HUES6 (cell line): ENCODE measurements at regions not wholly inside any gene's neighbourhood (a gene's known extent, or its start where the extent isn't known, plus 50 kb on each side); places are given as distances from the start of the nearest gene placed in this dataset.

Experiments
- H3K27ac ChIP-seq: 2 replicates; pipeline ENCODE4 v1.7.0; 2013; ENCODE audit warnings: low read depth, mild to moderate bottlenecking, low read length, inconsistent platforms
- H3K27me3 ChIP-seq: 2 replicates; pipeline ENCODE4 v1.6.1; 2013; ENCODE audit warnings: low read length; ENCODE audit not compliant: control insufficient read depth, insufficient read depth
- H3K36me3 ChIP-seq: 2 replicates; pipeline ENCODE4 v1.6.1; 2013; ENCODE audit warnings: low read length; ENCODE audit not compliant: control insufficient read depth, insufficient read depth
- H3K4me1 ChIP-seq: 2 replicates; pipeline ENCODE4 v1.6.1; 2013; ENCODE audit warnings: low read length; ENCODE audit not compliant: control insufficient read depth, insufficient read depth
- H3K4me3 ChIP-seq: 2 replicates; pipeline ENCODE4 v1.5.1; 2013; ENCODE audit warnings: low read depth, low read length
- H3K9ac ChIP-seq: one replicate; pipeline ENCODE4 v1.6.1; 2013; ENCODE audit warnings: mild to moderate bottlenecking, low read length
- H3K9me3 ChIP-seq: 2 replicates; pipeline ENCODE4 v1.6.1; 2013; ENCODE audit warnings: low read depth, low read length; ENCODE audit not compliant: control insufficient read depth, insufficient read depth

DNA sequence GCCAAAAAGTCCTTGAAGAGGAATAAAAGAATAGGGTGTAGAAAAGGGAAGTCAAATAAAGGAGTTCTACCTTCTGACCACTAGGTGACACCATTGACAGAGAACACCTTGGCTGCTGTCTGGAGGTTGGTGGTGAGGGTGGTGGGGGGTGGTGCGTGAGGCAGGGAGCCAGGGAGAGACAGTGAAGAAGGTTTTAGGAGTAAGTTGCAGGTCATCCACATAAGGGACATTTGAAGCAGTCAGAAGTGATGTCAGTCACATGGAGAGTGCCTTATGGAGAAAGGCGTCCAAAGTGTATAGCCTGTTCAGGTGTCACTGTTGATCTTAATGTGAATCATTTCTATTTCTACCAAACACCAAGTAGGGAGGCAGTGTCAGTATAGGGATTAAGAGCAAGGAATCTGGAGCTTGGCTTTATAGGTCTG lies 279.3 kb upstream of the DDHD1 start:
- no peak overlapping the region for H3K9ac ChIP-seq
- H3K27me3 ChIP-seq: no peaks in the 10 kb centered on the region
- H3K4me3 ChIP-seq: no peak overlapping the region
- peaks cover 4% of the 10 kb centered on the region; the same call in 1 of the 2 replicates for H3K4me1 ChIP-seq
- no peak overlapping the region for H3K27ac ChIP-seq
- no peaks in the 10 kb centered on the region for H3K36me3 ChIP-seq
- H3K9me3 ChIP-seq: peaks cover 4% of the 10 kb centered on the region; the same call in 1 of the 2 replicates

- no peaks in the 10 kb centered on the region for H3K27me3 ChIP-seq
- no peak overlapping the region for H3K4me3 ChIP-seq
- peaks cover 4% of the 10 kb centered on the region; the same call in 1 of the 2 replicates for H3K4me1 ChIP-seq
- H3K36me3 ChIP-seq: no peaks in the 10 kb centered on the region
- H3K27ac ChIP-seq: no peak overlapping the region
- H3K9me3 ChIP-seq: peaks cover 4% of the 10 kb centered on the region; the same call in 1 of the 2 replicates
- no peak overlapping the region for H3K9ac ChIP-seq
Observed at GRCh38 chr14:53430870-53431269, 277.7 kb upstream of the DDHD1 start.

DNA sequence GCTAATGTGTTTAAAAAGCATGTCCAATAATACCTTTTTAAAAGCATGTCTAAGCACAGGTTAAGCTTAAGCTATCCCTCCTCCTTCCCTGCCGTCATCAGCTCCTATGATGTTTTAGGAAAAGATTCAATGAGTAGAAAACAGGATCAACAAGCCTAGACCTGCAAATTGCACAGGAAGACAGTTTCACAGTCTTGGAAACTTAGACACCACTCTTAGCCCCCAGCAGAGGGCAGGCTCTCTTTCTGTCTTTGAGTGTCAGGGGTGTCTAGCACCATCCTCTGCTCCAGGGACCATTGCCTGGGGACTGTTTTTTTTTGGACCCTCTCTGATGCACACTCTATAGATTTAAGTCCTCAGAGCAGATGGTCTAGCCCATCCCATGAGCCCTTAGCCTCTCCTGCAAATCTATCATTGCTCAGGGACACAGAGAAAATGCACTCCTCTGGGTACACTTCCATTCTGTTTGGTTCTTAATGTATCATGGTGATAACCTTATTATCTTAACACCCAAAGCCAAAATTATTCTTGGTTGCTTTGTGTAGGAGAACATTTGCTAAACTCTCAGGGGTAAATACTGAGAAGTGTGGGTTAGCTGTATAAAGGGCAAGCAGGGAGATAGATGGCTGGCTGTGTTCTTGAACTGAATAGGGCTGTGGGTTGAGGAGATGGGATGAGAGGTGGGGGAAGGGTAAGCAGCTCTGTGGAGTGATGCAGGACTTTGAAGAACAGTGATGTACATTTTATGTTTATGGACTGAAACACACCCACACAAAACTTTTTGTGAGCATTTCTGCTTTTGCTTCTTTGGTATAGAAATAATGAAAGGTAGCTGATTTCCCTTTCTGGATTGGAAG lies 259.9 kb upstream of the DDHD1 start:
- H3K4me3 ChIP-seq: no peak overlapping the region
- H3K9me3 ChIP-seq: peaks cover 13% of the 10 kb centered on the region
- H3K36me3 ChIP-seq: no peaks in the 10 kb centered on the region
- H3K9ac ChIP-seq: no peak overlapping the region
- no peak overlapping the region for H3K27ac ChIP-seq
- H3K4me1 ChIP-seq: no peaks in the 10 kb centered on the region
- no peaks in the 10 kb centered on the region for H3K27me3 ChIP-seq

DNA sequence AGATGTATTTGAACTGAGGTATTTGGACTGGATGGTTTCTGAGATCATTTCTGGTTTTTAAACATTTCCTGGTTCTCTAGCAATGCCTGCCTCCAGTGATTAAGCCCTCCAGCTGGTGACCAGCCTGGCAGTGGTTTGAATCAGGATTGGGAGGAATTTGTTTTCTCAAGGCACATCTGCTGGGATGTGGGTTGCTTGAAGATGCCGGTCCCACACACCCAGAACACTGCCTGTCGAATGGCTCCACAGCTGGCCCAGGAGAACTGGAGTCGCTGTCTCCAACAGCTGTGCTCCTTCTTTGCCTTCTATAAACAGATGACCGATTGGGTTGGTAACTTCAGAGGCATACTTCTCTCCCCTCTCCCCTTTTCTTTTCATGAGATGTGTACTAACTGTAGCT lies 258.0 kb upstream of the DDHD1 start:
- H3K9me3 ChIP-seq: peaks cover 2% of the 10 kb centered on the region; the same call in 1 of the 2 replicates
- no peaks in the 10 kb centered on the region for H3K4me1 ChIP-seq
- no peak overlapping the region for H3K27ac ChIP-seq
- no peaks in the 10 kb centered on the region for H3K36me3 ChIP-seq
- H3K9ac ChIP-seq: no peak overlapping the region
- H3K4me3 ChIP-seq: no peak overlapping the region
- no peaks in the 10 kb centered on the region for H3K27me3 ChIP-seq

GRCh38 chr14:53409969-53410368 lies 256.8 kb upstream of the DDHD1 start:
- H3K27ac ChIP-seq: no peak overlapping the region
- no peaks in the 10 kb centered on the region for H3K4me1 ChIP-seq
- H3K36me3 ChIP-seq: no peaks in the 10 kb centered on the region
- H3K4me3 ChIP-seq: no peak overlapping the region
- no peaks in the 10 kb centered on the region; the same call in 1 of the 2 replicates for H3K9me3 ChIP-seq
- no peaks in the 10 kb centered on the region for H3K27me3 ChIP-seq
- H3K9ac ChIP-seq: no peak overlapping the region

- Histone ChIP-seq H3K36me3 (no peaks in the 10 kb centered on the region), H3K27ac (no peak overlapping the region), H3K9ac (no peak overlapping the region)
Observed at GRCh38 chr14:53409289-53409688, 256.2 kb upstream of the DDHD1 start.

DNA sequence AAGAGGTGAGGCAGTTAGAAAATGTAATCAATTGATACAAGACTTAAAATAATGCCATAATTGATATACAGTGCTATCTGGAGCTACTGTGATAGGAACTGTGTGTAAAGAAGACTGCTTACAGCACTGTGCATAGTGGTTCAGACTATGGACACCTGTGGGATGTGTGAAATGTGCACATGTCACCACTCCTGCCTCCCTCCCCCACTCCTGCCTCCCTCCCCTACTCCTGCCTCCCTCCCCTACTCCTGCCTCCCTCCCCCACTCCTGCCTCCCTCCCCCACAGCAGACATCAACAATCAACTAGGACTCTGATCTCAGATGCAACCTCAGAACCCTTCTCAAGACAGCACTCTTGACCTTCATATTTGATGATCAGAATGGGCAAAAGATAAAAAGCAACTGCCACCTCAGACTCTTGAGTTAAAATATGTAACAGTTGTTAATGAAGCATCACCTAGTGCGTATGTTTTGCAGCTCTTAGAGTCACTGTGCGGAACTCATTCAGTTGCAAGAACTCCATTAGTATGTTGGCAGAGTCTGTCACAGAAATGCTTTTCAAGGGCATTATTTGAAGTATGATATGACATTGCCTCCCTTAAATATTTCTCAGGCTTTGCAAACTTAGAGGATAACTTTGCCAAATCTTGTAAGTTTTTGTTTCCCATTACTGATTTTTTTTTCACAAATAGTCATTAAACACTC lies 255.2 kb upstream of the DDHD1 start:
- Histone ChIP-seq H3K4me1 (no peaks in the 10 kb centered on the region), H3K4me3 (no peak overlapping the region), H3K36me3 (no peaks in the 10 kb centered on the region), H3K9me3 (no peaks in the 10 kb centered on the region; the same call in 1 of the 2 replicates), H3K27ac (no peak overlapping the region), H3K27me3 (no peaks in the 10 kb centered on the region), H3K9ac (no peak overlapping the region)

More at GRCh38 chr14:53409289-53409688, 256.2 kb upstream of the DDHD1 start:
- Histone ChIP-seq H3K27me3 (no peaks in the 10 kb centered on the region), H3K4me3 (no peak overlapping the region), H3K4me1 (no peaks in the 10 kb centered on the region), H3K9me3 (no peaks in the 10 kb centered on the region; the same call in 1 of the 2 replicates)

GRCh38 chr14:53406519-53406918 lies 253.4 kb upstream of the DDHD1 start:
- H3K36me3 ChIP-seq: no peaks in the 10 kb centered on the region
- H3K27me3 ChIP-seq: no peaks in the 10 kb centered on the region
- H3K9ac ChIP-seq: no peak overlapping the region
- H3K4me1 ChIP-seq: no peaks in the 10 kb centered on the region
- no peaks in the 10 kb centered on the region; the same call in 1 of the 2 replicates for H3K9me3 ChIP-seq
- H3K4me3 ChIP-seq: no peak overlapping the region
- H3K27ac ChIP-seq: no peak overlapping the region

DNA sequence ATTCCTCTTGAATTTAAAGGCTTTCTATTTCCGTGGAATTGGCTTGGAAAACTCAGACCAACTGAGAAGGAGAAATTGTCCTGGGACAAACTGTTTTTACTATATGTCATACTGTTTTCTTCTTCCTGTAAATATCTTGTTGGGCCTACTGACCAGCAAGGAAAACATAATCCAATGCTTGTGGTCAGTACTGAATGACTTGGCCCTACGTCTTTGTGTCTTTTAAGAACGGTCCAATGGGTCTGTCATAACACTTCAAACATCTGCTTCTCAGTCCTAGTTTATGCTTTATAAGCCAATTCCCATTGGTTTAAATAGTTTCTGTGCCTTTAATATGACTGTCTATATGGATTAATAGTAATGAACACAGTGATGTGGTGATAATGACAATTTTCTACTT lies 248.5 kb upstream of the DDHD1 start:
- H3K4me3 ChIP-seq: no peak overlapping the region
- no peaks in the 10 kb centered on the region for H3K27me3 ChIP-seq
- H3K9me3 ChIP-seq: peaks cover 2% of the 10 kb centered on the region; the same call in 1 of the 2 replicates
- H3K4me1 ChIP-seq: no peaks in the 10 kb centered on the region
- no peaks in the 10 kb centered on the region for H3K36me3 ChIP-seq
- no peak overlapping the region for H3K27ac ChIP-seq
- H3K9ac ChIP-seq: no peak overlapping the region

DNA sequence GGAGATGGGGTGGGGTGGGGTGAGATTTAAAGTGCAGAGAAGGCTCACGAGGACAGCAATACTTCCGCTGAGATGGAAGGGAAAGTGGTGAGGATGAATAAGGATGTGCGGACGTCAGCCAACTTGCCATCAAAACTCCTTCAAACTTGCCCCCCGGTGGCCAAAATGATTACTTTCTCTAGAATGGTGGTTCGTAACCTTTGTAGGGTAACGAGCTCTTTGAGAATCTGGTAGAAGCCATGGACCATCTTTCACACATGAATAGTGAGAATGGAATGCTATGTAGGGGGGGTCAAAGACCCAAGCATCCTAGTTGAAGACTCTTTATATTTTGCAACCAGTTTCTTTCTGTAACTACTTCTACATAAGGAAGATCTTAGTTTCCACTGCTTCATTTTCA lies 245.9 kb upstream of the DDHD1 start:
- no peaks in the 10 kb centered on the region for H3K27me3 ChIP-seq
- H3K27ac ChIP-seq: no peak overlapping the region
- H3K9me3 ChIP-seq: peaks cover 22% of the 10 kb centered on the region
- H3K36me3 ChIP-seq: no peaks in the 10 kb centered on the region; the same call in 1 of the 2 replicates
- no peak overlapping the region for H3K4me3 ChIP-seq
- H3K4me1 ChIP-seq: no peaks in the 10 kb centered on the region
- no peak overlapping the region for H3K9ac ChIP-seq

GRCh38 chr14:53398616-53399015 lies 245.5 kb upstream of the DDHD1 start:
- Histone ChIP-seq H3K4me3 (no peak overlapping the region), H3K9ac (no peak overlapping the region), H3K27me3 (no peaks in the 10 kb centered on the region), H3K27ac (no peak overlapping the region), H3K9me3 (peaks cover 24% of the 10 kb centered on the region), H3K36me3 (no peaks in the 10 kb centered on the region; the same call in 1 of the 2 replicates), H3K4me1 (no peaks in the 10 kb centered on the region)
